HCT116 (cell line): ENCODE measurements at regions not wholly inside any gene's neighbourhood (a gene's known extent, or its start where the extent isn't known, plus 50 kb on each side); places are given as distances from the start of the nearest gene placed in this dataset.

Source experiments
- ATAC-seq: fragments of 200-7000 bp; cut with Tn5 transposase; 2 replicates; pipeline ENCODE4 v1.9.1; 2020; ENCODE audit warnings: mild to moderate bottlenecking, moderate library complexity
- BruUV-seq: library from RNA; stranded (reverse); fragments of 400-500 nt; replicated peaks from 2 replicates; lab custom pipeline; 2021; lab: Mats Ljungman, UMichigan
- CTCF ChIA-PET: fragments of 300-600 bp; sonication (Branson Sonifier 250); formaldehyde crosslinking; loops from one replicate; lab custom pipeline; 2021; ENCODE audit warnings: antibody characterized with exemption; lab: Charles Lee
- POLR2A ChIA-PET: fragments of 300-600, 350-600 bp; sonication (Branson Sonifier 250); formaldehyde crosslinking; loops from one replicate; lab custom pipeline; 2021; ENCODE audit warnings: antibody characterized with exemption; lab: Charles Lee
- RAD21 ChIA-PET, 2 experiments: fragments of 300-600 bp; sonication (Branson Sonifier 250); formaldehyde crosslinking; loops; one replicate each; lab custom pipeline; 2023; ENCODE audit warnings: low total read pairs in 2 of 2; ENCODE audit not compliant: uncharacterized antibody in 2 of 2, unreplicated experiment in 2 of 2, low non-redundant PET in 1 of 2; lab: Charles Lee
- DNase-seq: peaks from one replicate; pipeline ENCODE4 v3.0.0-alpha.2; 2010; ENCODE audit warnings: low read depth, low spot score
- H2AFZ ChIP-seq: fragments of 200-600 bp; shearing (Covaris generic), sonication (generic); 2 replicates; pipeline ENCODE4 v1.6.1; 2017; ENCODE audit warnings: low read depth, mixed run types, mixed read lengths, antibody characterized with exemption, low read length; ENCODE audit not compliant: poor library complexity, severe bottlenecking
- H3K27ac ChIP-seq: 2 replicates; pipeline ENCODE4 v1.5.1; 2012; ENCODE audit warnings: low read depth, low read length
- H3K27me3 ChIP-seq: fragments of 200-600 bp; sonication (generic); 2 replicates; pipeline ENCODE4 v1.6.1; 2016; ENCODE audit warnings: mixed run types, low read length, mixed read lengths; ENCODE audit not compliant: insufficient read depth
- H3K36me3 ChIP-seq, 2 experiments: fragments of 200-500 bp in 1 of 2; fragments of 200-600 bp in 1 of 2; sonication (Bioruptor generic) in 1 of 2; sonication (generic) in 1 of 2; 2 replicates each; pipeline versions ENCODE4 v1.5.1 to v1.6.1; 2014 to 2016; ENCODE audit warnings: low read length in 2 of 2, inconsistent platforms in 1 of 2, mixed read lengths in 1 of 2, mixed run types in 1 of 2; ENCODE audit not compliant: insufficient read depth in 2 of 2, control insufficient read depth in 1 of 2
- H3K4me1 ChIP-seq, 2 experiments: fragments of 200-600 bp in 1 of 2; sonication (generic) in 1 of 2; 2 replicates each; pipeline versions ENCODE4 v1.5.1 to v1.6.1; 2012 to 2017; ENCODE audit warnings: low read length in 2 of 2, inconsistent platforms in 1 of 2, mild to moderate bottlenecking in 1 of 2, mixed read lengths in 1 of 2, mixed run types in 1 of 2, moderate library complexity in 1 of 2; ENCODE audit not compliant: insufficient read depth in 2 of 2, control insufficient read depth in 1 of 2
- H3K4me2 ChIP-seq: fragments of 200-600 bp; sonication (generic); 2 replicates; pipeline ENCODE4 v1.6.1; 2017; ENCODE audit warnings: mixed run types, low read length, mixed read lengths
- H3K4me3 ChIP-seq, 2 experiments: fragments of 200-600 bp in 1 of 2; sonication (generic) in 1 of 2; replicated peaks in 1 of 2; 2 replicates each; pipeline ENCODE4 v1.5.1; 2011 to 2016; ENCODE audit warnings: low read length in 2 of 2, control low read depth in 1 of 2, low read depth in 1 of 2, mild to moderate bottlenecking in 1 of 2, mixed read lengths in 1 of 2, mixed run types in 1 of 2
- H3K79me2 ChIP-seq: fragments of 200-600 bp; sonication (generic); 2 replicates; pipeline ENCODE4 v1.6.1; 2017; ENCODE audit warnings: mild to moderate bottlenecking, mixed run types, low read length, moderate library complexity, mixed read lengths; ENCODE audit not compliant: insufficient read depth
- H3K9ac ChIP-seq: fragments of 200-600 bp; sonication (generic); 2 replicates; pipeline ENCODE4 v1.6.1; 2016; ENCODE audit warnings: low read length, mixed read lengths
- H3K9me2 ChIP-seq: fragments of 200-600 bp; sonication (generic), shearing (Covaris generic); 2 replicates; pipeline ENCODE4 v1.6.1; 2017; ENCODE audit warnings: mixed run types, mild to moderate bottlenecking, moderate library complexity; ENCODE audit not compliant: insufficient read depth
- H3K9me3 ChIP-seq, 2 experiments: fragments of 200-500 bp in 1 of 2; fragments of 200-600 bp in 1 of 2; sonication (Bioruptor generic) in 1 of 2; sonication (generic) in 1 of 2; 2 replicates each; pipeline ENCODE4 v1.6.1; 2014 to 2017; ENCODE audit warnings: low read length in 2 of 2, mixed read lengths in 2 of 2, inconsistent platforms in 1 of 2, low read depth in 1 of 2, mild to moderate bottlenecking in 1 of 2, mixed run types in 1 of 2, moderate library complexity in 1 of 2; ENCODE audit not compliant: control insufficient read depth in 1 of 2, insufficient read depth in 1 of 2
- H4K20me1 ChIP-seq: fragments of 200-600 bp; sonication (generic), shearing (Covaris generic); 2 replicates; pipeline ENCODE4 v1.6.1; 2017; ENCODE audit warnings: mixed run types, mild to moderate bottlenecking, moderate library complexity; ENCODE audit not compliant: insufficient read depth
- CEBPB ChIP-seq: IDR thresholded peaks from 2 replicates; pipeline ENCODE4 v1.6.1; 2012; ENCODE audit warnings: low read depth
- EZH2phosphoT487 ChIP-seq: fragments of 200-600 bp; IDR thresholded peaks from 2 replicates; pipeline ENCODE4 v1.6.1; 2018; ENCODE audit warnings: antibody characterized with exemption, borderline replicate concordance
- FOSL1 ChIP-seq: IDR thresholded peaks from 2 replicates; pipeline ENCODE4 v1.6.1; 2012; ENCODE audit warnings: low read depth
- JUND ChIP-seq: IDR thresholded peaks from 2 replicates; pipeline ENCODE4 v1.6.1; 2012
- POLR2AphosphoS5 ChIP-seq: IDR thresholded peaks from 2 replicates; pipeline ENCODE4 v1.6.1; 2011; ENCODE audit warnings: mild to moderate bottlenecking, low read depth, low read length, moderate library complexity
- SP1 ChIP-seq: IDR thresholded peaks from 2 replicates; pipeline ENCODE4 v1.6.1; 2012; ENCODE audit warnings: low read depth
- TCF7L2 ChIP-seq: IDR thresholded peaks from 2 replicates; pipeline ENCODE4 v1.7.0; 2011; ENCODE audit warnings: borderline replicate concordance, inconsistent platforms; ENCODE audit not compliant: insufficient read depth, insufficient read length; ENCODE audit errors: extremely low read depth
- YY1 ChIP-seq: IDR thresholded peaks from 2 replicates; pipeline ENCODE4 v1.6.1; 2011; ENCODE audit warnings: low read length, low read depth, moderate library complexity, mild to moderate bottlenecking; ENCODE audit not compliant: insufficient replicate concordance; ENCODE audit errors: extremely low read depth
- ZBTB33 ChIP-seq: IDR thresholded peaks from 2 replicates; pipeline ENCODE4 v1.6.1; 2011; ENCODE audit warnings: mild to moderate bottlenecking, low read length, moderate library complexity; ENCODE audit not compliant: insufficient replicate concordance; ENCODE audit errors: extremely low read depth
- ZNF274 ChIP-seq: fragments of 200-500 bp; sonication (Bioruptor generic); IDR thresholded peaks from 2 replicates; pipeline ENCODE4 v1.6.1; 2014; ENCODE audit warnings: mild to moderate bottlenecking, low read depth, low read length, inconsistent platforms
- intact Hi-C: fragments of 100-400 bp; cut with micrococcal nuclease; formaldehyde crosslinking; loops from 2 replicates; pipeline ENCODE4 v1.10.0; 2022

GRCh38 chr2:18129348-18129747 is 250.9 kb downstream of the KCNS3 start:
- no peak for DNase-seq
- Histone ChIP-seq H3K9me3 (no peaks in the 10 kb centered on the region), H4K20me1 (no peaks in the 10 kb centered on the region), H3K36me3 (no peaks in the 10 kb centered on the region), H3K79me2 (no peaks in the 10 kb centered on the region), H3K4me1 (no peaks in the 10 kb centered on the region), H3K27ac (no peak overlapping the region), H3K27me3 (peaks cover 30% of the 10 kb centered on the region; the same call in 1 of the 2 replicates), H2AFZ (no peak overlapping the region), H3K4me3 (no peak overlapping the region), H3K9ac (no peak overlapping the region), H3K9me2 (no peaks in the 10 kb centered on the region), H3K4me2 (no peak overlapping the region)
- ChIA-PET POLR2A (no interaction called here), CTCF (no interaction called here), RAD21 (no interaction called here)
- no TSS peak for BruUV-seq
- intact Hi-C loops: no loop called here
- ATAC-seq: no peak
- no peak for TF ChIP-seq JUND
- TF ChIP-seq FOSL1: no peak
- TF ChIP-seq TCF7L2: no peak

GRCh38 chr2:18125303-18125702 is 246.8 kb downstream of the KCNS3 start:
- ChIA-PET RAD21 (no interaction called here), CTCF (no interaction called here), POLR2A (no interaction called here)
- no peak overlapping the region for H3K4me3 ChIP-seq
- no peak for TF ChIP-seq YY1
- TF ChIP-seq FOSL1: no peak
- TF ChIP-seq EZH2phosphoT487: no peak
- no peak for TF ChIP-seq POLR2AphosphoS5
- no peak for TF ChIP-seq ZNF274
- no peak for TF ChIP-seq ZBTB33
- TF ChIP-seq SP1: no peak
- TF ChIP-seq TCF7L2: no peak
- TF ChIP-seq CEBPB: no peak
- H4K20me1 ChIP-seq: no peaks in the 10 kb centered on the region
- H3K27me3 ChIP-seq: peaks cover 38% of the 10 kb centered on the region; the same call in 1 of the 2 replicates
- H3K27ac ChIP-seq: no peak overlapping the region
- H3K9me3 ChIP-seq: no peaks in the 10 kb centered on the region
- no peaks in the 10 kb centered on the region for H3K36me3 ChIP-seq
- no TSS peak for BruUV-seq
- H3K79me2 ChIP-seq: no peaks in the 10 kb centered on the region
- intact Hi-C loops: no loop called here
- H3K4me2 ChIP-seq: no peak overlapping the region
- H3K4me1 ChIP-seq: no peaks in the 10 kb centered on the region
- ATAC-seq (no peak), DNase-seq (no peak)
- no peak overlapping the region for H3K9ac ChIP-seq
- no peaks in the 10 kb centered on the region for H3K9me2 ChIP-seq
- H2AFZ ChIP-seq: no peak overlapping the region
